ENCODE measurements at regions not wholly inside any gene's neighbourhood (a gene's known extent, or its start where the extent isn't known, plus 50 kb on each side); places are given as distances from the start of the nearest gene placed in this dataset.

DNA sequence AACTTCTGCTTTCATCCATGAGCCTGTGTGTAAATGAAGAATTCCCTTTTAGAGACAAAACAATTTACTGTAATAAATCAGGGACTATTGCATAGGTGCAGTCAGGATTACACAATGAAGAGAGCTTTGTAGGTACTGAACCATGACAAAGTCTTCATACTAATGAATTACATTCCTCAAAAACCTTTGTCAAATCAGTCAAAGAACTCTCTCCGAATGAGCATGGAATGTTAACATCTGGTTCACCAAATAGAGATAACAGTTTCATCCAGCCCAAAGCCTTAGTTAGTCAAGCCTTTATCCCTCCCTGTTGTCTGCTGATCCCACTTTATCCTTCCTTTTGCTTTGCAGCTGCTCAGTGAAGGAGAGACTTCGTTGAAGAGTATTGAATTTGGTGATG lies 62.9 kb upstream of the DMRTA1 start:
- no peaks in the 10 kb centered on the region for H4K20me1 ChIP-seq (ENCODE audit: insufficient read depth)
- no peak overlapping the region for H3K4me2 ChIP-seq (ENCODE audit: low read length)
- H3K9me2 ChIP-seq (ENCODE audit: insufficient read depth), result no peaks in the 10 kb centered on the region
- H3K9ac ChIP-seq (ENCODE audit: low read length), result no peak overlapping the region
- BruUV-seq (replicated peaks), result no TSS peak
- DNase-seq (ENCODE audit: low read depth, low spot score) (no peak), ATAC-seq (no peak)
- intact Hi-C loops (cut with micrococcal nuclease), result no loop called here
- ChIA-PET POLR2A (no interaction called here), RAD21 (ENCODE audit: low non-redundant PET in 1 of 2, low total read pairs in 2 of 2, uncharacterized antibody in 2 of 2, unreplicated experiment in 2 of 2) (no interaction called here), CTCF (no interaction called here)
- H3K27me3 ChIP-seq (ENCODE audit: insufficient read depth, low read length), result peaks cover 38% of the 10 kb centered on the region
- H3K36me3 ChIP-seq (ENCODE audit: control insufficient read depth in 1 of 2, insufficient read depth in 2 of 2, low read length in 2 of 2), result no peaks in the 10 kb centered on the region
- H3K4me3 ChIP-seq (replicated peaks in 1 of 2; ENCODE audit: low read depth in 1 of 2, low read length in 2 of 2), result no peak overlapping the region
- H3K79me2 ChIP-seq (ENCODE audit: insufficient read depth, low read length), result no peaks in the 10 kb centered on the region
- H3K9me3 ChIP-seq (ENCODE audit: control insufficient read depth in 1 of 2, insufficient read depth in 1 of 2, low read depth in 1 of 2, low read length in 2 of 2), result no peaks in the 10 kb centered on the region
- TF ChIP-seq RAD21 (IDR thresholded peaks at IDR 0.05; ENCODE audit: low read depth) (no peak), JUND (IDR thresholded peaks at IDR 0.05) (no peak), ZFX (IDR thresholded peaks at IDR 0.05) (no peak), FOSL1 (IDR thresholded peaks at IDR 0.05; ENCODE audit: low read depth) (no peak), SRF (IDR thresholded peaks at IDR 0.05; ENCODE audit: low read depth) (no peak), ELF1 (IDR thresholded peaks at IDR 0.05; ENCODE audit: borderline replicate concordance, low read depth) (no peak), SP1 (IDR thresholded peaks at IDR 0.05; ENCODE audit: low read depth) (no peak), EZH2phosphoT487 (IDR thresholded peaks at IDR 0.05; ENCODE audit: borderline replicate concordance) (no peak), ZNF274 (IDR thresholded peaks at IDR 0.05; ENCODE audit: low read depth, low read length) (no peak), POLR2A (IDR thresholded peaks at IDR 0.05; ENCODE audit: borderline replicate concordance, extremely low read depth, insufficient read depth, insufficient read length) (no peak), POLR2AphosphoS5 (IDR thresholded peaks at IDR 0.05; ENCODE audit: low read depth, low read length) (no peak)
- TF ChIP-seq, protein P1, sequence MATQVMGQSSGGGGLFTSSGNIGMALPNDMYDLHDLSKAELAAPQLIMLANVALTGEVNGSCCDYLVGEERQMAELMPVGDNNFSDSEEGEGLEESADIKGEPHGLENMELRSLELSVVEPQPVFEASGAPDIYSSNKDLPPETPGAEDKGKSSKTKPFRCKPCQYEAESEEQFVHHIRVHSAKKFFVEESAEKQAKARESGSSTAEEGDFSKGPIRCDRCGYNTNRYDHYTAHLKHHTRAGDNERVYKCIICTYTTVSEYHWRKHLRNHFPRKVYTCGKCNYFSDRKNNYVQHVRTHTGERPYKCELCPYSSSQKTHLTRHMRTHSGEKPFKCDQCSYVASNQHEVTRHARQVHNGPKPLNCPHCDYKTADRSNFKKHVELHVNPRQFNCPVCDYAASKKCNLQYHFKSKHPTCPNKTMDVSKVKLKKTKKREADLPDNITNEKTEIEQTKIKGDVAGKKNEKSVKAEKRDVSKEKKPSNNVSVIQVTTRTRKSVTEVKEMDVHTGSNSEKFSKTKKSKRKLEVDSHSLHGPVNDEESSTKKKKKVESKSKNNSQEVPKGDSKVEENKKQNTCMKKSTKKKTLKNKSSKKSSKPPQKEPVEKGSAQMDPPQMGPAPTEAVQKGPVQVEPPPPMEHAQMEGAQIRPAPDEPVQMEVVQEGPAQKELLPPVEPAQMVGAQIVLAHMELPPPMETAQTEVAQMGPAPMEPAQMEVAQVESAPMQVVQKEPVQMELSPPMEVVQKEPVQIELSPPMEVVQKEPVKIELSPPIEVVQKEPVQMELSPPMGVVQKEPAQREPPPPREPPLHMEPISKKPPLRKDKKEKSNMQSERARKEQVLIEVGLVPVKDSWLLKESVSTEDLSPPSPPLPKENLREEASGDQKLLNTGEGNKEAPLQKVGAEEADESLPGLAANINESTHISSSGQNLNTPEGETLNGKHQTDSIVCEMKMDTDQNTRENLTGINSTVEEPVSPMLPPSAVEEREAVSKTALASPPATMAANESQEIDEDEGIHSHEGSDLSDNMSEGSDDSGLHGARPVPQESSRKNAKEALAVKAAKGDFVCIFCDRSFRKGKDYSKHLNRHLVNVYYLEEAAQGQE (IDR thresholded peaks at IDR 0.05; ENCODE audit: low read depth), result no peak
- TF ChIP-seq, protein P2, sequence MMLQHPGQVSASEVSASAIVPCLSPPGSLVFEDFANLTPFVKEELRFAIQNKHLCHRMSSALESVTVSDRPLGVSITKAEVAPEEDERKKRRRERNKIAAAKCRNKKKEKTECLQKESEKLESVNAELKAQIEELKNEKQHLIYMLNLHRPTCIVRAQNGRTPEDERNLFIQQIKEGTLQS (IDR thresholded peaks at IDR 0.05), result no peak
- TF ChIP-seq, protein P3, sequence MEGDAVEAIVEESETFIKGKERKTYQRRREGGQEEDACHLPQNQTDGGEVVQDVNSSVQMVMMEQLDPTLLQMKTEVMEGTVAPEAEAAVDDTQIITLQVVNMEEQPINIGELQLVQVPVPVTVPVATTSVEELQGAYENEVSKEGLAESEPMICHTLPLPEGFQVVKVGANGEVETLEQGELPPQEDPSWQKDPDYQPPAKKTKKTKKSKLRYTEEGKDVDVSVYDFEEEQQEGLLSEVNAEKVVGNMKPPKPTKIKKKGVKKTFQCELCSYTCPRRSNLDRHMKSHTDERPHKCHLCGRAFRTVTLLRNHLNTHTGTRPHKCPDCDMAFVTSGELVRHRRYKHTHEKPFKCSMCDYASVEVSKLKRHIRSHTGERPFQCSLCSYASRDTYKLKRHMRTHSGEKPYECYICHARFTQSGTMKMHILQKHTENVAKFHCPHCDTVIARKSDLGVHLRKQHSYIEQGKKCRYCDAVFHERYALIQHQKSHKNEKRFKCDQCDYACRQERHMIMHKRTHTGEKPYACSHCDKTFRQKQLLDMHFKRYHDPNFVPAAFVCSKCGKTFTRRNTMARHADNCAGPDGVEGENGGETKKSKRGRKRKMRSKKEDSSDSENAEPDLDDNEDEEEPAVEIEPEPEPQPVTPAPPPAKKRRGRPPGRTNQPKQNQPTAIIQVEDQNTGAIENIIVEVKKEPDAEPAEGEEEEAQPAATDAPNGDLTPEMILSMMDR (IDR thresholded peaks at IDR 0.05 in 2 of 3, conservative IDR thresholded peaks at IDR 0.05 in 1 of 3; ENCODE audit: borderline replicate concordance in 1 of 3, insufficient read depth in 1 of 3, low read depth in 2 of 3, low read length in 2 of 3), result no peak
- TF ChIP-seq, protein P4, sequence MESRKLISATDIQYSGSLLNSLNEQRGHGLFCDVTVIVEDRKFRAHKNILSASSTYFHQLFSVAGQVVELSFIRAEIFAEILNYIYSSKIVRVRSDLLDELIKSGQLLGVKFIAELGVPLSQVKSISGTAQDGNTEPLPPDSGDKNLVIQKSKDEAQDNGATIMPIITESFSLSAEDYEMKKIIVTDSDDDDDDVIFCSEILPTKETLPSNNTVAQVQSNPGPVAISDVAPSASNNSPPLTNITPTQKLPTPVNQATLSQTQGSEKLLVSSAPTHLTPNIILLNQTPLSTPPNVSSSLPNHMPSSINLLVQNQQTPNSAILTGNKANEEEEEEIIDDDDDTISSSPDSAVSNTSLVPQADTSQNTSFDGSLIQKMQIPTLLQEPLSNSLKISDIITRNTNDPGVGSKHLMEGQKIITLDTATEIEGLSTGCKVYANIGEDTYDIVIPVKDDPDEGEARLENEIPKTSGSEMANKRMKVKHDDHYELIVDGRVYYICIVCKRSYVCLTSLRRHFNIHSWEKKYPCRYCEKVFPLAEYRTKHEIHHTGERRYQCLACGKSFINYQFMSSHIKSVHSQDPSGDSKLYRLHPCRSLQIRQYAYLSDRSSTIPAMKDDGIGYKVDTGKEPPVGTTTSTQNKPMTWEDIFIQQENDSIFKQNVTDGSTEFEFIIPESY (IDR thresholded peaks at IDR 0.05; ENCODE audit: extremely low read depth, insufficient replicate concordance, low read length), result no peak
- TF ChIP-seq, protein P5, sequence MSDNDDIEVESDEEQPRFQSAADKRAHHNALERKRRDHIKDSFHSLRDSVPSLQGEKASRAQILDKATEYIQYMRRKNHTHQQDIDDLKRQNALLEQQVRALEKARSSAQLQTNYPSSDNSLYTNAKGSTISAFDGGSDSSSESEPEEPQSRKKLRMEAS (IDR thresholded peaks at IDR 0.05), result no peak
- no peaks in the 10 kb centered on the region for H3K4me1 ChIP-seq (ENCODE audit: control insufficient read depth in 1 of 2, insufficient read depth in 2 of 2, low read length in 2 of 2)
- no peak overlapping the region for H2AFZ ChIP-seq (ENCODE audit: low read depth, low read length, poor library complexity, severe bottlenecking)
- no peak overlapping the region for H3K27ac ChIP-seq (ENCODE audit: low read depth, low read length)
